GM21825 (cell line): ENCODE measurements at regions not wholly inside any gene's neighbourhood (a gene's known extent, or its start where the extent isn't known, plus 50 kb on each side); places are given as distances from the start of the nearest gene placed in this dataset.

Experiments
- ATAC-seq: cut with Tn5 transposase; IDR thresholded peaks from one replicate; pipeline ENCODE4 v1.9.1; 2021; ENCODE audit warnings: mild to moderate bottlenecking, moderate library complexity; ENCODE audit not compliant: unreplicated experiment

GRCh38 chr5:165805756-165806155 lies 2300.3 kb downstream of the MAT2B start:
- no peak for ATAC-seq

- no peak for ATAC-seq
Measured at GRCh38 chr5:165808335-165808734, 2302.9 kb downstream of the MAT2B start.

DNA sequence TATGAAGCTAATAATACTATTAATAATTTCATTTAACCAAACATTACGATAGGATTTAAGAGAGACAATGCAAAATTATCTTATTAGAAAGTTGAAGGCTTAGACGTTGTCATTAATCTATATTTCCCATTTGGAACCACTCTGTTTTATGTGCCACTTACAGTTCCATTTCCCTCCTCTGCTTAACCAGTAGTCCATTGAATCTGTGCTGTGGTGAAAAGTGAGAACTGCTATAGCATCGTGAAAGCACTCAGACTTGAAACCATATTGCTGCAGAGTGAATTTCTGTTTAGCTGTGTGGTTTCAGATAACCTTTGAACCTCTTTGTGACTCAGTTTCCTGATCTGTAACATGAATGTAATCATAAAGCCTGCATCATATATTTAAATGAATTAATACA lies 2304.5 kb downstream of the MAT2B start:
- no peak for ATAC-seq

DNA sequence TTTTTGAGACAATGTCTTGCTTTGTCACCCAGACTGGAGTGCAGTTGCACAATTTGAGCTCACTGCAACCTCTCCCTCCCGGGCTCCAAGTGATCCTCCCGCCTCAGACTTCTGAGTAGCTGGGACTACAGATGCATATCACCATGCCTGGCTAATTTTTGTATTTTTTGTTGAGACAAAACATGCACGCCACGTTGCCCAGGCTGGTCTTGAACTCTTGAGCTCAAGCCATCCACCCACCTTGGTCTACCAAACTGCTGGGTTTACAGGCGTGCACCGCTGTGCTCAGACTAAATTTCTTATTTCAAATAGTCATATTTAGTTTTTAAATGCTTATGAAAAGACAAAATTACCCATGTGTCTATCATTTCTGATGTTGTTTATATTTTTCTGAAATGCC lies 2324.1 kb downstream of the MAT2B start:
- ATAC-seq: no peak

GRCh38 chr5:165834891-165835290 lies 2329.5 kb downstream of the MAT2B start:
- ATAC-seq: no peak

- ATAC-seq: no peak
Measured at GRCh38 chr5:165836046-165836445, 2330.6 kb downstream of the MAT2B start.

DNA sequence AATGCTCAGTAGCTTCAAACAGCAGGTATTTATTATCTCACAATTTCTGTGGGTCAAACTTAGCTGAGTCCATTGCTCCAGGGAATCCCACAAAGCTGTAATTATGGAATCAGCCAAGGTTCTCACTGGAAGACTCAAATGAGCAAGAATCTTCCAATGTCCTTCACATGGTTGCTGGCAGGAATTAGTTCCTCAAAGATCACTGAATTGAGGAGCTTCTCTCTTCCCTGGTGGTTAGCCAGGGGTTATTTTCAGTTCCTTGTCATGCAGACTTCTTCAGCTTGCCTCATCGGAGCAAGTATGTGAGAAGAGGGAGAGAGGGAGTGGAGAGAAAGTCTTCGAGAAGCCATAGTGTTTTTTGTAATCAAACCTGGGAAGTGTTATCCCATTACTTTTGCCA lies 2331.9 kb downstream of the MAT2B start:
- no peak for ATAC-seq

DNA sequence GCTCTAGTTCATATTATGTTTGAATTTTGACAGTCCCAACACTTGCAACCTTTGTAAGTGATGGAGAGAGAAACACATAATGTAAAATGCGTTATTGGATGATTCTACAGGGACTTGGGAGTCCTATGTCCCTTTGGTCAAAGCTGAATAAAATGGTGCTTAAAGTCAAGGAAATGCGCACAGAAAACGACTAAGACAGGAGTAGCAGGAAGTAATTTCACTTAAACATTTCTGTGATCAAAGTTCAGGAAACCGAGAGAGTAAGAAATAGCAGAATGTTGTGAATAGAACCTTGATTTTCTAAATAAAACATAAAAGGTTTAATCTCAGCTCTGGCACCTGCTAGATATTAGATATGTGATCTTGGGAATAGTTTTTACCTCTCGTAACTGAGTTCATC lies 2339.2 kb downstream of the MAT2B start:
- no peak for ATAC-seq

- no peak for ATAC-seq
Measured at GRCh38 chr5:165858118-165858517, 2352.7 kb downstream of the MAT2B start.

GRCh38 chr5:165859251-165859650 lies 2353.8 kb downstream of the MAT2B start:
- no peak for ATAC-seq

GRCh38 chr5:165863239-165863638 lies 2357.8 kb downstream of the MAT2B start:
- ATAC-seq: no peak

GRCh38 chr5:165871291-165871690 lies 2365.9 kb downstream of the MAT2B start:
- no peak for ATAC-seq

- ATAC-seq: no peak
Measured at GRCh38 chr5:165874851-165875250, 2369.4 kb downstream of the MAT2B start.

DNA sequence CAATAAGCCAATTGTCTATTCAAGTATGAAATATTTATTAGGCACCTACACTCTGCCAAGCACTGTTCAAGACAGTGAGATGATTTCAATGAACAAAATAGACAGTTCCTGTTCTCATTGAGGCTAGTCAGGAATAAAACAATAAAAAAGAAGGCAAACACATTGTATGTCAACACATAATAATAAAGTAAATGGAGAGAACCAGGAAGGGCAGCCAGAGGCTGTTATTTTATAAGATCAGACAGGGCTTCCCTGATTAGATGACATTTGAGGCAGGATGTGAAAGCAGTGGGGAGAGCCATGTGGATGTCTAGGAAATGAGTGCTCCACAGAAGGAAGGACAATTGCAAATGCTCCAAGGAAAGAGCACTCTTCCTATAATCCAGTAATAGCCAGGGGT lies 2371.1 kb downstream of the MAT2B start:
- ATAC-seq: no peak

DNA sequence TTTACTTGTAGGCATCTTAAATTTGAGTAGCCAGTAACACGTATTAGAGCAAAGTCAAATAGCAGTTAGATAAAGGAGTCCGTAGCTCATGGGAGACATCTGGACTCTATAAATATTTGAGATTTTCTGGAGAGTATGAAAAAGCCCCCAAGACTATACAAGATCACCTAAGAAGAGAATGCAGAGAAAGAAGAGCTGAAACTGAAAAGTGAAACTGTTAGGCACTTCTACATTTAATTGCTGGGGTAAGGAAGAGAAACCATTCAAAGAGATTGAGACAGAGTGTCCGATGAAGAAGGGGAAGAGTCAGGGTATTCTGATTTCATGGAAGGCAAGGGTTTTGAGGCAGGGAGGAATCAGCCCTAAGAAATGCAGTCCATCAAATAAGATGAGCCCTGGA lies 2372.1 kb downstream of the MAT2B start:
- ATAC-seq: no peak

DNA sequence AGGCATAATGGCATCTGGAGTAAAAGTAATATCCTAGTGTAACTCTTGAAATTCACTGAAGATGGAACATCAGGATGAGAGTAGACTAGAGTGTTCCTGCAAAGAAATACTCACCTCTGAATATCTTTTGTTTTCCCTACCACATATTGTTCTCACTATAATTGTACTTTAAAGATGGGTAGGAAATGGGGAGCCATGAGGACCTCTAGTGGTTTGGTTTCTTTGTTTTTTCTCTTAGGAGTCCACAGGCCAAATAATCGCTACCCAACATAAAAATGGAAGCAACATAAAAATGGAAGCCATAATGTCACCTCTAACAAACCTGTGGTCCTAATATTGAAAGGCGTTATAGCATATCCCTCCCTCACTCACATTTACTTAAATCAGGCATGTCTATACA lies 2375.8 kb downstream of the MAT2B start:
- ATAC-seq: no peak

GRCh38 chr5:165882099-165882498 lies 2376.7 kb downstream of the MAT2B start:
- ATAC-seq: no peak

DNA sequence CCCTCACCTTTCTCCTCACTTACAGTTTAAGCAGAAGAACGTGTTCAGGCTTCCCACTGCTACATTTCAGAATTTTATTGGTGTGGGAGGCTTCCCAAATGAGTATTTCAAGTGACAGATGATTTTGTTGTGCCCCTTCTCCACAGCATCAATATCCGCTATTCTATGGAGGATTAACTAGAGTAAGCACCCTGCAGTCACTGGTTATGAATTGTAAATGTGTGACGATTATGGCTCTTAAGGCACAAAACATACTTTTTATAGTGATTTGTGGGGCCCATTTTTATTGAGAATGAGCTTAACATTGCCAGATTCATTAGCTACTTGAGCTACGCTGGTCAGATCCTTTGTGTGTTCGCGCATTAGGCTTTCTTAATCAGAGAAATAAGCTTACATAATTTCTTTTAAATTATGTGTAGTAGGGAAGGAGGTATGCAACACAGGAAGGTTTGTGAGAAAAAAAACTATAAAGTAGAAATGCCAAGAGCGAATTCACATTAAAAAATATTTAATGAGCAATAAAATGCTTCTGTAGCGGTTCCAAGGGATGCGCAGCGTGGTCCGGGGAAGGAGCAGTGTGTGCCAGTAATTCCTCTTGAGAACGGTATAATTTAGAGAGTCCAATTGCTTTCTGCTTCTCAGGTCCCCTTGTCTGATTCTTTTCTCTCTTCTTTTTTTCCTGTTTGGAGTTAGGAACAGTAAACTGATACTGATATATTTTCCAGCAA lies 2380.4 kb downstream of the MAT2B start:
- ATAC-seq: no peak

DNA sequence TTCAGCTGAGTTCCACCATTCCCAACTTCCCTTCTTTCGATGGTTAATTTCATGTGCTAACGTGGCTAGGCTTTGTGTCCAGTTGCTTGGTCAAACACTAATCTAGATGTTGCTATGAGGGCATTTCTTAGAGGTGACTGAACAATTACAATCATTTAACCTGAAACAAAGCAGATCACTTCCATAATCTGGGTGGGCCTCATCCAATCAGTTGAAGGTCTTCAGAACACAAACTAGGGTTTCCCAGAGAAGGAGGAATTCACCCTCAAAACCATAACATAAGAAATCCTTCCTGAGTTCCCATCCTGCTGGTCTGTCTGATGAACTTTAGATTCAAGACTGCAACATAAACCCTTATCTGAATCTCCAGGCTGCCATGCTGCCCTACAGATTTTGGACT lies 2381.7 kb downstream of the MAT2B start:
- no peak for ATAC-seq

DNA sequence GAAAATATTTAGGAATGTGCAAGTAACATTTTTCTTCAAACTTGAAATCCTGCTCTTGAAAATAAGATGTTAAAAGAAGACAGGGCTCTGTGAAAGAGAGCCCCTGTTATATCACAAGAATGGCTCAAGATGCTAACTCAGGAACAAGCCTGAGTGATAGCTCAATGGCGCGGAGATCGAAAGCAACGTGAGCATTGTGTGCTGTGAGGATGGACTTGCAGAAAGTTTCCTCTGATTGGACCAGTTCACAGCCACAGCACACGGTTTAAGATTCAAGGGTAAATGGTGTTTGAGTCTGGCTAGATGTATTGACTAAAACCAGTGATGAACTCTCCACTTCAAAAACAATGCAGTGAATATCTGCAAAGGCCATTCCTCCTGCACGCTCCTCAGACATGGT lies 2387.0 kb downstream of the MAT2B start:
- no peak for ATAC-seq

DNA sequence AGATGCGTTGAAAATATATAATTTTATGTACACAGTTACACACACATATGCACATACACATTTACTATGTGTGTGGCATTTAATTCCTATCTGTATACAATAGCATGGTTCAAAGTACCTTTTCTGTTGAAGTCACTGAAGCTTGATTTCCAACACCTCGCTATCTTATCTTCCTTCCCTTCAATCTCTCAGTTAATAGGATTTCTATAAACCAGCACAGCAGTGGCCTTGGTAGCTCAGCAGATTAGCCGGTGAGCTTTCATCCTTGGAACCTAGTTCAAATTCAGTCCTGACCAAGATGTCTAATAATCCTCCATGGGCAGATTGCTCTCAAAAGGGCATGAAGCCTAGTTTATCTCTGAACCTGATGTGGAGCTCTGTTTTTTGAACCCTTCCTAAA lies 2389.5 kb downstream of the MAT2B start:
- ATAC-seq: no peak

DNA sequence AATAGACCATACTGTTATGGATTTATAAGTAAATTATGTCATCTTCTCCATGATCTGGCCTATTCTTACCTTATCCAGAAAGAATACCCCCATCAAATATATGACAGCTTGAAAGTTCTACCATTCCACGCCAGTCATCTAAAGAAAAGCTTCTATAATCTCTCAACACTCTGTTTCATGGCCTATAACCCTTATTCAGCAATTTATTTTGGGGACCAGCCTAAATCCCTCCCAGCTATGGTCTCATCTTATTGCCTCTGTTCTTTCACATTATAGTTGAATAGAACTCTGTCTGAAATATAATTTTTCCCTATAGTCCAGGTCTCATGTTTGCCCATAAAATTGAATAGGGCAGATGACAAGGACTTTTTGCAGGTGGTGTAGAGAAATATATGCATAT lies 2387.6 kb upstream of the WWC1 start:
- no peak for ATAC-seq

DNA sequence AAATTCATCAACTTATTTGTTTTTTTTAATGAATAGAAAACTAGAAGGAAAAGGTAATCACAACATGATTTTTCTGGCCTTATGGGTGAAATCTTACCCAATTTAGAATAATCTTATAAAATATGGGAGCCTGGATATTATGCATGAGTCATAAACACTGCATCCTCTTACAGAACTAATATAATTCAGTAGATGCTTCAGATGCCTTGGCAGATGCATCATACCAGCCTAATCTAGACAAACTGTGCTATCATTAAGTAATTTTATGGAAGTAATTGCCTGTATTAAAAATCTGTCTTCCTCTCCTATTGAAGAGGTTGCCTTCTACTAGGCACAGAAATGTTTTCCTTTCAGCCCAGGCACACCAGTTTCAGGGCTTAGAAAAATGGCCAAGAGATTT lies 2384.6 kb upstream of the WWC1 start:
- ATAC-seq: no peak
